SK-N-SH treated with all-trans-retinoic acid at 6 μM for 48 hours (cell line): ENCODE measurements at regions not wholly inside any gene's neighbourhood (a gene's known extent, or its start where the extent isn't known, plus 50 kb on each side); places are given as distances from the start of the nearest gene placed in this dataset.

ENCODE experiments used
- ARNTL ChIP-seq: fragments of 450-650 bp; formaldehyde crosslinking; IDR thresholded peaks from 2 replicates; pipeline ENCODE4 v1.5.0; 2020; ENCODE audit warnings: low read depth, mild to moderate bottlenecking, moderate library complexity, borderline replicate concordance
- PATZ1 ChIP-seq: fragments of 250-450 bp; sonication (Bioruptor Pico); IDR thresholded peaks from 2 replicates; pipeline ENCODE4 v1.8.0; 2020; ENCODE audit warnings: mild to moderate bottlenecking, moderate library complexity, borderline replicate concordance
- TCF4 ChIP-seq: fragments of 250-450 bp; sonication (Bioruptor Pico); IDR thresholded peaks from 2 replicates; pipeline ENCODE4 v1.8.0; 2021; ENCODE audit warnings: mild to moderate bottlenecking, moderate library complexity, borderline replicate concordance

DNA sequence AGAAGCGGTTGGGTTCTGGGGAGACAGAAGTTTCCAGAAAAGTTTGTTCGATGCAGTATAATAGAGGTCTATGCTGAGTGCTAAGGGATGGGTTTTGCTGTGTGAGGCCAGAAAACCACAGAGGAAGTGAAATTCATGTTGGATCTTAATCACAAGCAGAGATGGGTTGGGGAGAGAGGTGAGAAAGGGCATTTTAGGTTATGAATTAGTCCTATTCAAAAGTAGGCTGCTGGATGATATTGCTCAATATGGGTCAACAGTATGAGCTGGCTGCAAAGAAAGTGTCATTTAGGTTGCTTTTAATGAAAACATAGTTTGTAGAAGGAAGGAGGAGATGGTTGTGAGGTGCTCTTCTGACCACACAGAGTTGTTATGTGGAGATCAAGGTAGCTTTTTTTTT, 118.8 kb upstream of the LHCGR start:
- TF ChIP-seq PATZ1 (CRISPR knock-in tag): no peak
- TF ChIP-seq TCF4 (CRISPR knock-in tag): no peak
- TF ChIP-seq ARNTL (CRISPR knock-in tag): no peak
